ENCODE measurements at regions not wholly inside any gene's neighbourhood (a gene's known extent, or its start where the extent isn't known, plus 50 kb on each side); places are given as distances from the start of the nearest gene placed in this dataset.

DNA sequence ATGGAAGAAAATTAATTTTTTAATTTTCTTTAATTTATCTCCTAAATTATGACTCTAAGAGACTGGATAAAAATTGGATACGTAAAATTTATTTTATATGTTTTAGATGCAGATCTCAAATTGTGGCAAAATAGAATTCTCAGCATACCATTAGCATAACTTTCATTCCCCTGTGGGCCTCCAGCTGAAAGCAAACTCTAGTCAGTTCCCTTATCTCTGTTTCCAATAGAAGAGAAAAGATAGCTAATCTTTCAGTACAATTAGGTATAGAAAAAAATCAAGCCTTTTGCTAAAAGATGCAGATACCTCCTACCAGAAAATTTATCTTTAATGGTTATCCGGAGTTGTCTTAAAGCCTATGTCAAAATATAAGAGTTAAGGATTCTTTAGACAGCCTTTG is 1530.6 kb downstream of the EFNA5 start:
- no peak overlapping the region for H3K4me3 ChIP-seq (replicated peaks in 1 of 3; ENCODE audit: insufficient read depth in 1 of 3, low read depth in 1 of 3, low read length in 3 of 3)
- no peak for FAIRE-seq
- no peaks in the 10 kb centered on the region for H4K20me1 ChIP-seq (replicated peaks; ENCODE audit: control insufficient read depth, extremely low read depth, insufficient read depth, low read length)

More for the DNA sequence above, 1530.6 kb downstream of the EFNA5 start:
- Histone ChIP-seq H3K79me2 (ENCODE audit: control insufficient read depth, insufficient read depth, low read length) (no peaks in the 10 kb centered on the region), H3K9ac (replicated peaks; ENCODE audit: extremely low read depth, insufficient read depth, low read length) (no peak overlapping the region), H3K9me1 (replicated peaks; ENCODE audit: control insufficient read depth, extremely low read depth, insufficient read depth, low read length) (no peaks in the 10 kb centered on the region), H3K4me2 (ENCODE audit: insufficient read depth, low read length) (no peak overlapping the region), H3K27ac (ENCODE audit: insufficient read depth, low read depth, low read length) (no peak overlapping the region), H3K36me3 (ENCODE audit: control insufficient read depth in 2 of 2, extremely low read depth in 1 of 2, insufficient read depth in 2 of 2, low read length in 2 of 2) (no peaks in the 10 kb centered on the region), H3K9me3 (replicated peaks; ENCODE audit: control insufficient read depth, insufficient read depth, low read length) (no peaks in the 10 kb centered on the region), H2AFZ (ENCODE audit: low read depth, low read length) (no peak overlapping the region), H3K27me3 (ENCODE audit: control insufficient read depth in 2 of 2, insufficient read depth in 2 of 2, low read length in 2 of 2) (no peaks in the 10 kb centered on the region), H3K4me1 (ENCODE audit: control insufficient read depth, extremely low read depth, insufficient read depth, low read length) (no peaks in the 10 kb centered on the region)
- DNase-seq (ENCODE audit: low read depth, low spot score), result no peak
- dilution Hi-C loops (cut with MboI; ENCODE audit: extremely low pct_ligation_motif_present, low sequenced_read_pairs) (no loop called here), intact Hi-C loops (cut with micrococcal nuclease) (no loop called here)
- TF ChIP-seq POLR2AphosphoS5 (IDR thresholded peaks at IDR 0.05; ENCODE audit: insufficient read depth, low read depth, low read length), result no peak
- TF ChIP-seq, protein P1, sequence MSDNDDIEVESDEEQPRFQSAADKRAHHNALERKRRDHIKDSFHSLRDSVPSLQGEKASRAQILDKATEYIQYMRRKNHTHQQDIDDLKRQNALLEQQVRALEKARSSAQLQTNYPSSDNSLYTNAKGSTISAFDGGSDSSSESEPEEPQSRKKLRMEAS (IDR thresholded peaks at IDR 0.05; ENCODE audit: insufficient read depth, insufficient read length), result no peak
- TF ChIP-seq POLR2A (IDR thresholded peaks at IDR 0.05; ENCODE audit: low read depth, low read length), result no peak
- no peak for TF ChIP-seq JUN (IDR thresholded peaks at IDR 0.05; ENCODE audit: borderline replicate concordance, insufficient read depth, insufficient read length, low read depth)
- no peak for TF ChIP-seq GATA2 (IDR thresholded peaks at IDR 0.05; ENCODE audit: insufficient read depth, insufficient read length, low read depth, low read length)
- TF ChIP-seq EZH2 (IDR thresholded peaks at IDR 0.05; ENCODE audit: borderline replicate concordance, low read depth, low read length, severe bottlenecking), result no peak
- no peak for TF ChIP-seq FOS (IDR thresholded peaks at IDR 0.05; ENCODE audit: borderline replicate concordance, insufficient read depth, low read length)
- TF ChIP-seq, protein P2, sequence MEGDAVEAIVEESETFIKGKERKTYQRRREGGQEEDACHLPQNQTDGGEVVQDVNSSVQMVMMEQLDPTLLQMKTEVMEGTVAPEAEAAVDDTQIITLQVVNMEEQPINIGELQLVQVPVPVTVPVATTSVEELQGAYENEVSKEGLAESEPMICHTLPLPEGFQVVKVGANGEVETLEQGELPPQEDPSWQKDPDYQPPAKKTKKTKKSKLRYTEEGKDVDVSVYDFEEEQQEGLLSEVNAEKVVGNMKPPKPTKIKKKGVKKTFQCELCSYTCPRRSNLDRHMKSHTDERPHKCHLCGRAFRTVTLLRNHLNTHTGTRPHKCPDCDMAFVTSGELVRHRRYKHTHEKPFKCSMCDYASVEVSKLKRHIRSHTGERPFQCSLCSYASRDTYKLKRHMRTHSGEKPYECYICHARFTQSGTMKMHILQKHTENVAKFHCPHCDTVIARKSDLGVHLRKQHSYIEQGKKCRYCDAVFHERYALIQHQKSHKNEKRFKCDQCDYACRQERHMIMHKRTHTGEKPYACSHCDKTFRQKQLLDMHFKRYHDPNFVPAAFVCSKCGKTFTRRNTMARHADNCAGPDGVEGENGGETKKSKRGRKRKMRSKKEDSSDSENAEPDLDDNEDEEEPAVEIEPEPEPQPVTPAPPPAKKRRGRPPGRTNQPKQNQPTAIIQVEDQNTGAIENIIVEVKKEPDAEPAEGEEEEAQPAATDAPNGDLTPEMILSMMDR (IDR thresholded peaks at IDR 0.05; ENCODE audit: extremely low read depth in 1 of 2, insufficient read depth in 1 of 2, low read depth in 1 of 2, low read length in 2 of 2), result no peak
- TF ChIP-seq MYC (IDR thresholded peaks at IDR 0.05; ENCODE audit: low read depth, low read length), result no peak
- ChIA-PET POLR2A (no interaction called here), CTCF (no interaction called here)
- no TSS peak for BruUV-seq (replicated peaks)

Measured in endothelial cell of umbilical vein (primary cell).